ENCODE measurements at regions not wholly inside any gene's neighbourhood (a gene's known extent, or its start where the extent isn't known, plus 50 kb on each side); places are given as distances from the start of the nearest gene placed in this dataset.

- TF ChIP-seq POLR2A (IDR thresholded peaks at IDR 0.05) (no peak), CTCF (IDR thresholded peaks at IDR 0.05 in 4 of 5, conservative IDR thresholded peaks at IDR 0.05 in 1 of 5) (no peak)
Measured at GRCh38 chr2:67103157-67103556, 294.0 kb upstream of the ETAA1 start.
